AG04449 (cell line): ENCODE measurements at regions not wholly inside any gene's neighbourhood (a gene's known extent, or its start where the extent isn't known, plus 50 kb on each side); places are given as distances from the start of the nearest gene placed in this dataset.

Experiments
- CTCF ChIA-PET: fragments of 350-600 bp; formaldehyde crosslinking; extraction: SDS; loops from one replicate; lab custom pipeline; 2021; ENCODE audit warnings: antibody characterized with exemption; lab: Yijun Ruan, JAX
- POLR2A ChIA-PET: fragments of 400-600, 350-600 bp; formaldehyde crosslinking; extraction: SDS; loops from one replicate; lab custom pipeline; 2020; ENCODE audit warnings: antibody characterized with exemption, inconsistent platforms; lab: Yijun Ruan, JAX
- DNase-seq: peaks from one replicate; pipeline ENCODE4 v3.0.0-alpha.2; 2010; ENCODE audit warnings: low read depth, low spot score
- H3K4me3 ChIP-seq: 2 replicates; pipeline ENCODE4 v1.5.1; 2011; ENCODE audit warnings: low read depth, mild to moderate bottlenecking, control low read depth, low read length
- TF ChIP-seq, protein P1 (sequence below): IDR thresholded peaks from one replicate; pipeline ENCODE4 v1.5.1; 2011; ENCODE audit warnings: mild to moderate bottlenecking, moderate library complexity, low read length, control low read depth, inconsistent platforms; ENCODE audit not compliant: insufficient read depth; ENCODE audit errors: missing control alignments

DNA sequence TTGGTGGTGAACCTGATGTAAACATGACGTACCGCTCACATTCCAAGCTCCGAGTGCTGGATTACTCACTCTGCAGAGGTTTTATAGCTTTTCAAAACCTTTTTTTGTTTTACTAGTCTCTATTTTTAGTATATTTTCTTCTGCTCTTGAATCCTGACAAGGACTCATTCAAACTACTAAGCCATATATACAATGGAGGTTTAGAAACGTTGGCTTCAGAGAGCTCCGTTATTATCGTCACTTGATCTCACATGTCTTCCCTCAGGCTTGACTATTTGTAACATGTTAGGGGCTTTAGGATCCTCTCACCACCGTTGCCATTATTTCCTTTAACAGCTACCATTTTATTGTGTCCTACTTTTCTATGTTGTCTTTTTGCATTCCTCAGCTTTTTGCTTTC lies 1321.5 kb upstream of the FLRT2 start:
- no peak for DNase-seq
- no peak overlapping the region for H3K4me3 ChIP-seq
- ChIA-PET CTCF (no interaction called here), POLR2A (no interaction called here)
- TF ChIP-seq, protein P1, sequence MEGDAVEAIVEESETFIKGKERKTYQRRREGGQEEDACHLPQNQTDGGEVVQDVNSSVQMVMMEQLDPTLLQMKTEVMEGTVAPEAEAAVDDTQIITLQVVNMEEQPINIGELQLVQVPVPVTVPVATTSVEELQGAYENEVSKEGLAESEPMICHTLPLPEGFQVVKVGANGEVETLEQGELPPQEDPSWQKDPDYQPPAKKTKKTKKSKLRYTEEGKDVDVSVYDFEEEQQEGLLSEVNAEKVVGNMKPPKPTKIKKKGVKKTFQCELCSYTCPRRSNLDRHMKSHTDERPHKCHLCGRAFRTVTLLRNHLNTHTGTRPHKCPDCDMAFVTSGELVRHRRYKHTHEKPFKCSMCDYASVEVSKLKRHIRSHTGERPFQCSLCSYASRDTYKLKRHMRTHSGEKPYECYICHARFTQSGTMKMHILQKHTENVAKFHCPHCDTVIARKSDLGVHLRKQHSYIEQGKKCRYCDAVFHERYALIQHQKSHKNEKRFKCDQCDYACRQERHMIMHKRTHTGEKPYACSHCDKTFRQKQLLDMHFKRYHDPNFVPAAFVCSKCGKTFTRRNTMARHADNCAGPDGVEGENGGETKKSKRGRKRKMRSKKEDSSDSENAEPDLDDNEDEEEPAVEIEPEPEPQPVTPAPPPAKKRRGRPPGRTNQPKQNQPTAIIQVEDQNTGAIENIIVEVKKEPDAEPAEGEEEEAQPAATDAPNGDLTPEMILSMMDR: no peak

GRCh38 chr14:84209031-84209430 lies 1320.9 kb upstream of the FLRT2 start:
- ChIA-PET CTCF (no interaction called here), POLR2A (no interaction called here)
- TF ChIP-seq, protein P1: no peak
- H3K4me3 ChIP-seq: no peak overlapping the region
- DNase-seq: no peak

DNA sequence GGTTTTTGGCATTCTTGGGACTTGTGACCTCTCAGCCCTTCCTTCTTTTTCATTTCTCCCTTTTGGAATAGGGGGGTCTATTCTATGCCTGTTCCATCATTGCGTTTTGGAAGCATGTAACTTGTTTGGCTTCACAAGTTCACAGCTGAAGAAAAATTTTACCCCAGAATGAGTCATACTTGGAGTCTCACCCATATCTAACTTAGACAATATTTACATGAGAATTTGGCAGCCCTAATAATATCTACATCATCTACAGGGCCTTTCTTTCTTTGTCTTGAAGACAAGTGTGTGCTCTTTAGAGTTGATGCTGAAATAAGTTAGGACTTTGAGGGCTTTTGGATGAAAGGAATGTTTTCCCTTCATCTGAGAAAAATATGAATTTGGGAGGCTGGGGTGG lies 1312.9 kb upstream of the FLRT2 start:
- H3K4me3 ChIP-seq: no peak overlapping the region
- ChIA-PET CTCF (no interaction called here), POLR2A (no interaction called here)
- no peak for DNase-seq
- TF ChIP-seq, protein P1: no peak

DNA sequence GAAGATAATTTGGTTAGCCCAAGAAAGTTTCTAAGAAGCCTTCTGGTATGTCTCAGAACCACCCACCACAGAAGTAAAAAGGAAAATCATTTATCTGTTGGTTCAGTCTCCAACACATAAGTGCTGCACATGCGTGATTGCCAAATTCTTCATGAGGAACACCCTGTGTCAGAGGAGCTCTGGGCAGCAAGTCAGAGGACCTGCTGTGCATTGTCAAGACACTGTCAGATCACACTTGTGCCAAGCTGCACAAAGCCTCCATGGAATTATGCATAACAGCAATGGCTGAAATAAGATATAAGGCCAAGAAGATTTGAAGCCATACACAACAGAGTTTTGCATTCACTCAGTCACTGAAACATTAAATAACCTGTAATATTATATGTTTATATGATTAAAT lies 1304.7 kb upstream of the FLRT2 start:
- POLR2A ChIA-PET: no interaction called here
- DNase-seq: no peak
- TF ChIP-seq, protein P1: no peak
- H3K4me3 ChIP-seq: no peak overlapping the region
- CTCF ChIA-PET: no interaction called here

DNA sequence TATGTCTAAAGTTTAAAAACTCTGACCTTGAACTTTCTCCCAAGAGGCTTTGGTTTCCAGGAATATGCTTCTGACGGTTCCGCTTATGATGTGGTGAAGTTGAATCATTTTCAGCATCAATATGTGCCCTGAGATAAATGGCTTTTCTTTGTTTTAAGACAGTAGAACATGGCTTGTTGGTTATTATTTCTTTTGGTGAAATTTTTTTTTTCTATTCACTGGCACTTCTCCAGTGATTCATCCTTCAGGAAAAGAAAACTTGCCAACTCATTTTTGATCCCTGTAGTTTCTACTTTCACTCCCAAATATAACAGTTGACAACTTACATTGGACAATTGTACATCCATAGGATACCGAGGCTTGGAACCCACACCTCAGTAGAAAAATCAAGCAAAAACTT lies 1301.2 kb upstream of the FLRT2 start:
- ChIA-PET POLR2A (no interaction called here), CTCF (no interaction called here)
- no peak overlapping the region for H3K4me3 ChIP-seq
- TF ChIP-seq, protein P1: no peak
- no peak for DNase-seq

GRCh38 chr14:84234281-84234680 lies 1295.7 kb upstream of the FLRT2 start:
- ChIA-PET POLR2A (no interaction called here), CTCF (no interaction called here)
- TF ChIP-seq, protein P1: no peak
- no peak for DNase-seq
- H3K4me3 ChIP-seq: no peak overlapping the region
